Hindlimb muscle (tissue), 1 donor: ENCODE measurements at regions not wholly inside any gene's neighbourhood (a gene's known extent, or its start where the extent isn't known, plus 50 kb on each side); places are given as distances from the start of the nearest gene placed in this dataset.

Source experiments
- DNase-seq: peaks from one replicate; pipeline ENCODE4 v3.0.0-alpha.2; 2013

DNA sequence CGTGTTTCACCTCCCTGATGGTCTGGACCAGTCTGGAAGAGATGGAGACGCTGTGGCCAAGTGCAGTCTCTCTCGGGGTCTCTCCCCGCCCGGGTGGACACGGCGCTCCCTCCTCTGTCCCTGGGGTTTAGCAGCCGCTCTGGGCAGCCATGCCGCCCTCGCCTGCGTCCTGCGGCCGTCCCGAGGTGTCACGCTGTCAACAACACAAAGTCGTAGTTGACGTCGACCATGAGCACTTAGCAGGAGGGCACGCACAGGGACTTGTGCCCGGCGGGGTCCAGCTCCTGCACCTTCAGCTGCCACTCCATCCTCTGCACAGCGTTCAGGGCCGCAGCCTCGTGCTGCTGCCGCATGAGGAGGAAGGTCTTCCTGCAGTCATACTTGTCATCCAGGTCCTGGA is 368.9 kb downstream of the CDH9 start:
- no peak for DNase-seq

DNA sequence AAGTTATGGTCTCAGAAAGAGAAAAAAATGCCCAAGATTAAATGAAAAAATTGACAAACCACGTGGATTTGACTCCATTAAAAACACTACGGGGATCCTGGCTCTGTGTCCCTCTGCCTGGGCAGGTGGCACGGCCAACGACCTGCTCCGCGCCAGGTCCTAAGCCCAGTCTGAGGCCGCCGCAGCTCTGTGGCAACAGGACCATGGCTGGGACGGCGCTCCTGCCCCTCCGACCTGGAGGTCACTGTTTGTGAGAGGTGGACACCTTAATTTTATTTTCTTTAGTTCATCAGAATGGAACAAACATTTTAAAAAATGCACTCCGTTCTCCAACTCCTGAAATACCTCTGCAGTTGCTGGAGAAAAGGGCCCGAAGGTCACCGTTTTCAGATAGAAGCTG is 369.4 kb downstream of the CDH9 start:
- no peak for DNase-seq

GRCh38 chr5:26666371-26666770 is 372.0 kb downstream of the CDH9 start:
- DNase-seq = no peak

GRCh38 chr5:26663500-26663899 is 374.9 kb downstream of the CDH9 start:
- no peak for DNase-seq

DNA sequence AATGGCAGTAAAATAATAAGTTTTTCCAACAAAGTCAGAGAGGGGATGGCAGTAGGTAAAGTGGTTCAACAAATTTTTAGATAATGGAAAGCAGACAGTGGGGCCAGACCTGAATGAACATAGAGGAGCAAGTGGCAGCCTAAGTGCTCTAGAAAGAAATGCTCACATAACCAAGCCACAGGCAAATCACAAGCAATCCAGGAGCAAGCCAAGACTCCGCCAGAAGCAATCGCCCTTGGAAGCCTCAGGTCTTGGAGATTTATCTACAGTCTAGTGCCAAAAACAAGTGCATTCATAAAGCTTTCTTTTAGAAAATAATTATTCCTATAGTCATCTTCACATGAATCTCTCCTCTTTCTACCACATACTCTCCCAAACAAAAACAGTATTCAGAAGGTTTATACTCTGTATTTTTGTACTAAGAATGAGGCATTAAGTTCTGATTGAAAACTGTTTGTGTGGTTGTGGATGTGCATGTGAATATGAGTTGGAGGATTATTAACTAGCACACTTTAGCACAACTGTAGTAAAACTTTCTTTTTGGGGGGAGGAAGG is 375.5 kb downstream of the CDH9 start:
- no peak for DNase-seq

DNA sequence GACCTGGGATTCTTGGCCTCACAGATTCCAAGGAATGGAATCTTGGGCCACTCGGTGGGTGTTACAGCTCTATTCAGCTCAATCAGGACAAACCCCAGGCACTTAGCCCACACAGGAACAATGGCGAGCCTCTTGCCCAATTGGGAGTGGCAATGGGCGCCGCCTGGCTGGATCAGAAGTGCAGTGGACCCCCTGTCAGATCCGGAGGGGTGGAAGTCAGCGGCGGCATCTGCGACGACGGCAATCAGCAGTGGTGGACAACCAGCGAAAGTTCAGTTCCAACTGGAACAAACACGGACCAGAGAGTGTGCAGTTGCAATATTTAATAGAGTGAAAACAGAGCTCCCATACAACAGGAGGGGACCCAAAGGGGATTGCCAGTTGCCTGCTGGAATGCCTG is 378.3 kb downstream of the CDH9 start:
- no peak for DNase-seq

GRCh38 chr5:26649000-26649399 is 389.4 kb downstream of the CDH9 start:
- DNase-seq = peak; percentile 2

- no peak for DNase-seq
Measured at GRCh38 chr5:26647781-26648180, 390.6 kb downstream of the CDH9 start.

- DNase-seq = no peak
Measured at GRCh38 chr5:26645659-26646058, 392.7 kb downstream of the CDH9 start.

GRCh38 chr5:26641492-26641891 is 396.9 kb downstream of the CDH9 start:
- no peak for DNase-seq

DNA sequence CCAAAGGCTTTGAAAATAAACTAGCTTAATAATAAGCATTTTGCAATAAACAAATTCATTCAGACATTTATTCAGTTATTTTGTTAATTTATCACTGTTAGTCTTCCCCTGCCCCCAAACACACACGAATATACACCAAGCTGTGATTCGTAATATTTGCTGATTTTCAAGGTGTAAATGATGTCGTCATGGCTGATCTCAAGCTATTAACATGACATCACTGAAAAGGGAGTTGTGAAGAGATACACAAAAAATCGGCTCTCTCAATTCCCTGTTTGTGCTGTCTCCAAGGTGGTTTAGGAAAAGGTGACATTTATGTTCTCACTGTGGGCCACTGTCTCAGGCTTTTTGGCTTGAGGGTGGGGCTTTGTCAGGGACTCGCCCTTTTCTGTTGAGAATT is 413.3 kb downstream of the CDH9 start:
- DNase-seq = no peak

DNA sequence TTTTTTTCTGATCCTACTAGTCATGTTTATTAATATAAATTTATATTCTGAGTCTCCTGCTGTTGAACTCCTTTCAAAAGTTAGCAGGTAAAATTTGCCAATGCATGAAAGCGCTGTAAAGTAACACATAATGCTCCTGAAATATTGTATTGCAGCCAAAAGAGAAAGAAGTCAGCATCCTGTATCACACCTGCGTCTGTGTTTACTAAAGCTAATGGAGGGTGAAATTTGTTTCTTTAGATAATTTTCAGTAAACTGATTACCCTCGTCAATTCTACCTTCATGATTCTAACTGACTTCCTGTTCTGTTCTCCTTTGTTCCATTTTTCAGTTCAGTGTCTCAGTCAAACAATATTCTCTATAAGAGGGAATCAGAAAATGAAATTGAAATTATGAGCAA is 415.4 kb downstream of the CDH9 start:
- DNase-seq = no peak

DNA sequence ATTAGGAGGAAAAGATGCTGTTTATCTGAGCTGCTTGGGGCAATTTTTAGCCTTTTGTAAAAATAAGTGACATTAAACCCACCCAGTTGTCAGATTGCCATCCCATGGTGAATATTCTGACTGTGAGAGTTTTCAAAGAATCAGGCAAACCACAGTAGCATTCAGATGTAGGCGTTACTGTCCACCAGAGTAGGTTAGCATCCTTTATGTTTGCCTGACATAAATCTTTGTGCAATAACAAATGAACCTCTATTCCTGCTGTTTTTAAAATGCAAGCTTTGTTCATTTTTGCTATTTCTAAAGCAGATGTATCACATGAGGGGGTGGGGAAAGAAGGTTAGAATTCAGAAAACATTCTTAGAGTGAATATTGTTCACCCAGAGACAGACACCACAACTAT is 427.8 kb downstream of the CDH9 start:
- no peak for DNase-seq

GRCh38 chr5:26601563-26601962 is 436.8 kb downstream of the CDH9 start:
- no peak for DNase-seq

GRCh38 chr5:26582350-26583045 is 455.9 kb downstream of the CDH9 start:
- DNase-seq = no peak

DNA sequence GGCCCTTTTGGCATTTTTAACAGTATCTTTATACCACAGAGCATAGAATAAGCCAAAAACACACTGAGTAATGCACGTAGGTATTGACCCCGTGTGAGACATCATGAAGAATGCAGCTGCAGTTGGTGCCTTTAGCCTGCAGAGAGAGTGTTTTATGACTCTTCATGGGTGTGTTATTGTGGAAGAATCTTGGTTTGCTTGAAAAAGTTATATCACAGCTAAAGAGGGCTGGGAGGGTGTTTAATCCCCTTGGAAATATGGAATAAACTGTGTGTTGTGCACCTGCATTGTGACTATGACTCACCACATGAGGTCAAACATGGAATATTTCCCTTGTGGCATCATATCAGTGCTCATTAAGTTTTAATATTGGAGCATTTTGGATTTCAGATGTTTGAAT is 458.7 kb downstream of the CDH9 start:
- DNase-seq = no peak

DNA sequence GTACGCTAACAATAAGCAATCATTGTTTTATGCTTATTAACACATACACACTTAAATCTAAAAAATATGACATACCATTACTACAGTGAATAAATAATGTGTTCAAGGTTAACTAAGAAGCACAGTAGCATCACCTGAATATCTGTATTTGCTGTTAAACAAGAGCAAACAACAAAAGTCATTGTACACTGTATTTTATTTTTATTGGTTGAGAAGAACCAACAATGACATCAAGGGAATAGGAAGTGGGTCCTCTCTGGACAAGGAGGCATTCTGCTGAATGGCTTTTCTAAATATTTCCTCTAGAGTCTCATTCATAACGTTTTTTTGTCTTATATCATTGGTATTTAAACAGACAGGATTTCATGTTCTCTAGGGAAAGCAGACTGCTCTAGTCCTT is 460.4 kb downstream of the CDH9 start:
- DNase-seq = no peak

DNA sequence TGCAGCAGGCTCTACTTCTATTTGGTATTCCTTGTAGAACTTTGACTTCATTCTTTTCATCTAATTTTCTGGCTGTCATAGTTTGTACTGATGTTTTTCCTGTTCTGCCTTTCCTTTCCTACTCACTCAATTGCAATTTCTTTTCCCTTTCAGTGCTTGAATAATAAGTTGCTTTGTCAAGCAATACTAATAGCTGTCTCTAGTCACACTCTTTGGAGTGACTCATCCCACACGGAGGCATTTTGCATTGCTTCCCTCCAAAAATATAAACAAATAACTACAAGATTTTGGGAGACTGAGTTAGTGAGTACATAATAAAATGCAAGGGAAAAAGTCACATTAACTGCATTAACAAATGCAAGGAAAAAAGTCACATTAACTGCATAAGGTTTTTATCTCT is 465.9 kb downstream of the CDH9 start:
- DNase-seq = no peak

DNA sequence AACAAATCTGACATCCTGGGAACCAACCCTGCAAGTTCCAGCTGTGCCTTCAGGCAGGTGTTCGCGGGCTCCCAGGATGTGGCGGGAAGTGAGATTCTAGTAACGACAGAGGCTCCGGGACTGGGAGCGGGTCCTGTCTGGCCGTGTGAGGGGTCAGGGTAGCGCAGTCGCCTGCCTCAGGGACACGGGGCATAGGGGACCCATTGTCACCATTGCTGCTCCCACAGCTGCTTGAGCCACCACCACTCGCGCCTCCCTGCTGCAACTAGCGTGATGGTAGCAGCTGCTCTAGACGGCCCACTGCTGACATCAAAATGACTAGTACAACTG is 468.5 kb downstream of the CDH9 start:
- DNase-seq = no peak

GRCh38 chr5:26569241-26569928 is 469.0 kb downstream of the CDH9 start:
- no peak for DNase-seq

GRCh38 chr5:26568316-26568715 is 470.1 kb downstream of the CDH9 start:
- DNase-seq = no peak

DNA sequence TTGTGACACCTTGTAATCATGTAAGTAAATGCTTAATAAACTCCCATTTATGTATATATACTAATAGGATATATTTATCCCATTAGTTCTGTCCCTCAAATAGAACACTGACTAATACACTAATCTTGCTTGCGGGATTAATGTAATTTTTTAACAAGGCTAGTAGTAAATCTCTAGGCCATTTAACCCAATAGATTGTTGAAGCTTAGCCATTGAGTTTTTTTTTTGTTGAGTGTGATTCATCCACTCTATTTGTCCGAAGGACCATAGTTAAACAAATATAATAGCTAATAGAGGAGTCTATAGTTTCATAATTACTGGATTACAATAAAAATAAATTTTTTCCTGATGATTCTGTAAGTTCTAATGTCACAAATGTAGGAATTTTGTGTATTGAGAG is 474.4 kb downstream of the CDH9 start:
- DNase-seq = no peak

DNA sequence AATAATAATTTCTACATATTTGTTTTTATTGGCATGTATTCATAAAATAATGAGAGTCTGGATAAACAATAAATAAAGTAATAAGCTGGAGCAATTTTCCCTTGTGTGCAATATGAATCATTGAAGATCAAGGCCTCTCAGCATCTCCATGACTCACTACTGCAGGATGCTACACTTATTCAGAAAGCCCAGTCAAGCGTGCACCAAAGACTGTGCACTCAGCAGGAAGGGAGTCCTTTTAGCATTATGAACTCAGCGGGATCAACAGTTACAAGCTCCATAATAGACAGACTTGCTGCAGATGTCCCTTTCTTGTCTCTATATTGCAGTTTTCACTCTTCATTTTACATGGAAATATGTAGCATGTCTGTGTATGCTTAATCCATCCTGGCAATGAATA is 485.3 kb downstream of the CDH9 start:
- DNase-seq = no peak

DNA sequence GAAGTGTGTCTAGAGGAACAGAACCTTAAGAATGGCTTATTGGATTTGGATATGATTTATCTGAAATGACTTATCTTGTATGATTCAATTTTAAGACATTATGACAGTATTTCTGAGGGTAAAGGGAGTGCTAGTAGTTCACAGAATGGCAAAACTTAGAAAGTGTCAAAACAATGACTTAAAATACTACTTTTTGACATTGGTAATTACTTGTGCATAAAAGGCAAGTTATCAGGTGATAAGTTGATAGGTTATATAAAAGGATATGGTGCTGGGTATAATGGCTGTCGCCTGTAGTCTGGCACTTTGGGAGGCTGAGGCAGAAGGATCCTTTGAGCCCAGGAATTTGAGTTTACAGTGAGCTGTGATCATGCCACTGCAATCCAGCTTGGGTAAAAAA is 494.4 kb downstream of the CDH9 start:
- DNase-seq = no peak

- no peak for DNase-seq
Measured at GRCh38 chr5:26538226-26538625, 500.2 kb downstream of the CDH9 start.
